ENCODE measurements at regions not wholly inside any gene's neighbourhood (a gene's known extent, or its start where the extent isn't known, plus 50 kb on each side); places are given as distances from the start of the nearest gene placed in this dataset.

DNA sequence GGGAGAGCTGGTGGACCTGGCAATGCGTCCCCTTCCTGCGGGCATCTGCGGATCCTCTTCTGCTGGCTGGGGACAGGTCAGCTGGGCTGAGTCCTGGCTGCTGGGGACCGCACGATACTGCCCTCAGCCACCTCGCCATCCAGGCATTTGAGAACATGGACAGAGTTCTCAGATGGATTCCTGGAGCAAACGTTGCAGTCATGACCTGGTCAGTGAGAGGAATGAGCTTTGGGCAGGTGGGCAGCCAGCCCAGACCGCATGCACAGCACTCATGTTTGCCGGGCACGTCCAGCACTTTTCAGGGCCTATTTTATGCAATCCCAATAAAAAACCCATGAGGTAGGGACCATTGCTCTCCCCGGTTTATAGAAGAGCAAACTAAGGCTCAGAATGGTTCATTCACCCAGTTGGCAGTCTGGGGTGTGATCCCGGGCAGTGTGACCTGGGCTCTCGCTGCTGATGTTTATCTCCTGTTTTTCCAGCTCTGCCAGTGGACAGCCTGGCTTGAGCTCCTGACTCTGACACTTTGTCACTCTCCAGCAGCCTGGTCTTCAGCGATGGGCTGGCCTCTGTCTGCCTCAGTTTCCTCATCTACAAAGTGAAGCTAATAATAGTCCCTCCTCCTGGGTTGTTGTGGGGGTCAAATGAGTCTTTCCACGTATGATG is 294.7 kb downstream of the IRF8 start:
- TF ChIP-seq EP300 (IDR thresholded peaks at IDR 0.05) (no peak), POLR2A (IDR thresholded peaks at IDR 0.05) (no peak)
- TF ChIP-seq, protein P1, sequence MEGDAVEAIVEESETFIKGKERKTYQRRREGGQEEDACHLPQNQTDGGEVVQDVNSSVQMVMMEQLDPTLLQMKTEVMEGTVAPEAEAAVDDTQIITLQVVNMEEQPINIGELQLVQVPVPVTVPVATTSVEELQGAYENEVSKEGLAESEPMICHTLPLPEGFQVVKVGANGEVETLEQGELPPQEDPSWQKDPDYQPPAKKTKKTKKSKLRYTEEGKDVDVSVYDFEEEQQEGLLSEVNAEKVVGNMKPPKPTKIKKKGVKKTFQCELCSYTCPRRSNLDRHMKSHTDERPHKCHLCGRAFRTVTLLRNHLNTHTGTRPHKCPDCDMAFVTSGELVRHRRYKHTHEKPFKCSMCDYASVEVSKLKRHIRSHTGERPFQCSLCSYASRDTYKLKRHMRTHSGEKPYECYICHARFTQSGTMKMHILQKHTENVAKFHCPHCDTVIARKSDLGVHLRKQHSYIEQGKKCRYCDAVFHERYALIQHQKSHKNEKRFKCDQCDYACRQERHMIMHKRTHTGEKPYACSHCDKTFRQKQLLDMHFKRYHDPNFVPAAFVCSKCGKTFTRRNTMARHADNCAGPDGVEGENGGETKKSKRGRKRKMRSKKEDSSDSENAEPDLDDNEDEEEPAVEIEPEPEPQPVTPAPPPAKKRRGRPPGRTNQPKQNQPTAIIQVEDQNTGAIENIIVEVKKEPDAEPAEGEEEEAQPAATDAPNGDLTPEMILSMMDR (IDR thresholded peaks at IDR 0.05) = no peak
